ENCODE measurements at regions not wholly inside any gene's neighbourhood (a gene's known extent, or its start where the extent isn't known, plus 50 kb on each side); places are given as distances from the start of the nearest gene placed in this dataset.

DNA sequence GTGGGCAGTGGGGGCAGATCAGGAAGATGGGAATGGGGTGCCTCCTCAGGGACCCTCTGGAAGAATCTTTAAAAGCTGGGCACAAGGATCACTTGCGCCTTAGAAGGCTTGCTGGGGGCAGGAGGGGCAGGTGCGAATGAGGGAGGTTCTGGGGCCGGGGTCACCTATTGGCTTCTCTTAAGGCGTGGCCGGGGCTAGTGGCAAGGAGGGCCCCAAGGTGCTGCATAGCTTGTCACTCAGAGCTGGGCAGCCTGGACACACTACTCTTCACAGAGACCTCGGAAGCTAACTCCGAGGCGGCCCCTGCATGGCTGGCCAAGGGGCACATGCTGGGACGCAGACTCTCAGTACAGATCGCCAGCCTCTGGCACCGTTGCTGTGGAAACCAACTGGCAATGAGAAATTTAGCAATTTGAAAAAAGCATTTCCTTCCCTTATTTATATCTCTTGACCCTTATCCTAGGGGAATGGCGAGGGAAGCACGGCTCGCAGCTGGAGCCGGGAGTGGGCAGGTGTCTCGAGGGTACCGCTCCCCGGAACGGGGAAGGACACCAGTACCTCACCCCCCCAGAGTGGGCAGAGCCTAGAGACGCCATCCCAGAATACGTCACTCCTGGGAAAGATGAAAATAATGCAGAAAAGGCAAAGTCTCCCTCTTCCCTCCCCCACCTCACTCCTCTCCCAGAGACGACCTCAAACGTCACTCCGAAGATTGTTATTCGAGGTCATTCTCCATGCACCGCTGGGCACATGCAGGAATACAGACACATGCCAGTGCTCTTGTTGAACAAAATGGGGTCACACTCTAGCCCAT is 188.1 kb downstream of the CTTN start:
- H3K9me3 ChIP-seq (ENCODE audit: control insufficient read depth in 4 of 4, low read length in 3 of 4): no peaks in the 10 kb centered on the region
- H3K27ac ChIP-seq (ENCODE audit: low read depth in 1 of 2, low read length in 2 of 2): no peak overlapping the region
- H3K27me3 ChIP-seq (ENCODE audit: control insufficient read depth in 4 of 4, insufficient read depth in 4 of 4, low read length in 3 of 4): no peaks in the 10 kb centered on the region
- TF ChIP-seq, protein P1, sequence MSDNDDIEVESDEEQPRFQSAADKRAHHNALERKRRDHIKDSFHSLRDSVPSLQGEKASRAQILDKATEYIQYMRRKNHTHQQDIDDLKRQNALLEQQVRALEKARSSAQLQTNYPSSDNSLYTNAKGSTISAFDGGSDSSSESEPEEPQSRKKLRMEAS (IDR thresholded peaks at IDR 0.05): no peak
- TF ChIP-seq, protein P2, sequence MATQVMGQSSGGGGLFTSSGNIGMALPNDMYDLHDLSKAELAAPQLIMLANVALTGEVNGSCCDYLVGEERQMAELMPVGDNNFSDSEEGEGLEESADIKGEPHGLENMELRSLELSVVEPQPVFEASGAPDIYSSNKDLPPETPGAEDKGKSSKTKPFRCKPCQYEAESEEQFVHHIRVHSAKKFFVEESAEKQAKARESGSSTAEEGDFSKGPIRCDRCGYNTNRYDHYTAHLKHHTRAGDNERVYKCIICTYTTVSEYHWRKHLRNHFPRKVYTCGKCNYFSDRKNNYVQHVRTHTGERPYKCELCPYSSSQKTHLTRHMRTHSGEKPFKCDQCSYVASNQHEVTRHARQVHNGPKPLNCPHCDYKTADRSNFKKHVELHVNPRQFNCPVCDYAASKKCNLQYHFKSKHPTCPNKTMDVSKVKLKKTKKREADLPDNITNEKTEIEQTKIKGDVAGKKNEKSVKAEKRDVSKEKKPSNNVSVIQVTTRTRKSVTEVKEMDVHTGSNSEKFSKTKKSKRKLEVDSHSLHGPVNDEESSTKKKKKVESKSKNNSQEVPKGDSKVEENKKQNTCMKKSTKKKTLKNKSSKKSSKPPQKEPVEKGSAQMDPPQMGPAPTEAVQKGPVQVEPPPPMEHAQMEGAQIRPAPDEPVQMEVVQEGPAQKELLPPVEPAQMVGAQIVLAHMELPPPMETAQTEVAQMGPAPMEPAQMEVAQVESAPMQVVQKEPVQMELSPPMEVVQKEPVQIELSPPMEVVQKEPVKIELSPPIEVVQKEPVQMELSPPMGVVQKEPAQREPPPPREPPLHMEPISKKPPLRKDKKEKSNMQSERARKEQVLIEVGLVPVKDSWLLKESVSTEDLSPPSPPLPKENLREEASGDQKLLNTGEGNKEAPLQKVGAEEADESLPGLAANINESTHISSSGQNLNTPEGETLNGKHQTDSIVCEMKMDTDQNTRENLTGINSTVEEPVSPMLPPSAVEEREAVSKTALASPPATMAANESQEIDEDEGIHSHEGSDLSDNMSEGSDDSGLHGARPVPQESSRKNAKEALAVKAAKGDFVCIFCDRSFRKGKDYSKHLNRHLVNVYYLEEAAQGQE (IDR thresholded peaks at IDR 0.05): no peak
- TF ChIP-seq RAD21 (IDR thresholded peaks at IDR 0.05) (no peak), FOXA2 (IDR thresholded peaks at IDR 0.05) (no peak), EGR1 (IDR thresholded peaks at IDR 0.05; ENCODE audit: low read depth in 2 of 2) (no peak), RXRA (IDR thresholded peaks at IDR 0.05) (no peak)
- TF ChIP-seq, protein P3, sequence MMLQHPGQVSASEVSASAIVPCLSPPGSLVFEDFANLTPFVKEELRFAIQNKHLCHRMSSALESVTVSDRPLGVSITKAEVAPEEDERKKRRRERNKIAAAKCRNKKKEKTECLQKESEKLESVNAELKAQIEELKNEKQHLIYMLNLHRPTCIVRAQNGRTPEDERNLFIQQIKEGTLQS (IDR thresholded peaks at IDR 0.05): no peak
- DNase-seq (ENCODE audit: low spot score): no peak
- H3K4me3 ChIP-seq (ENCODE audit: low read depth in 1 of 3, low read length in 3 of 3): no peak overlapping the region
- H3K9ac ChIP-seq (ENCODE audit: low read depth in 1 of 2, low read length in 2 of 2): no peak overlapping the region
- H3K4me1 ChIP-seq (ENCODE audit: control insufficient read depth in 4 of 4, insufficient read depth in 4 of 4, low read length in 3 of 4): peaks cover 0 to 3% (median 0%) of the 10 kb centered on the region in 4 donors
- no peaks in the 10 kb centered on the region for H3K36me3 ChIP-seq (ENCODE audit: control insufficient read depth in 4 of 4, insufficient read depth in 3 of 4, low read depth in 1 of 4, low read length in 3 of 4)
- WGBS: 94% methylated on average over 26 of the region's 26 CpGs

DNA sequence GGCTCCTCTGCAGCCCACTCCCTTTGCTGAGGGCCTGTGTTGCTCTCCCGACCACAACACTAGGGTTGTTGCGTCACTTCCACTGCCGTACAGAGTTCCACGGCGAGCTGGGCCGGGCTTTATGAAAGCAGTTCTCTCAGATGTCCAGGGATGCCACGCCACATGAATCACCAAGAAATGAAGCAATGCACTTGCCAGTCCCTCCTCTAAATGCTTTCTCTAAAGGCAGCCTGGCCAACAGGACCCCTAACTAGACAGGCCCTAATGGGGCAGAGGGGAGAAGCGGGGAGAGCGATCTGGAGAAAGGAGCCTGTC is 188.7 kb downstream of the CTTN start:
- Histone ChIP-seq H3K9ac (ENCODE audit: low read depth in 1 of 2, low read length in 2 of 2) (no peak overlapping the region), H3K4me3 (ENCODE audit: low read depth in 1 of 3, low read length in 3 of 3) (no peak overlapping the region), H3K4me1 (ENCODE audit: control insufficient read depth in 4 of 4, insufficient read depth in 4 of 4, low read length in 3 of 4) (peaks cover 0 to 3% (median 0%) of the 10 kb centered on the region in 4 donors), H3K36me3 (ENCODE audit: control insufficient read depth in 4 of 4, insufficient read depth in 3 of 4, low read depth in 1 of 4, low read length in 3 of 4) (no peaks in the 10 kb centered on the region), H3K27me3 (ENCODE audit: control insufficient read depth in 4 of 4, insufficient read depth in 4 of 4, low read length in 3 of 4) (no peaks in the 10 kb centered on the region), H3K27ac (ENCODE audit: low read depth in 1 of 2, low read length in 2 of 2) (no peak overlapping the region), H3K9me3 (ENCODE audit: control insufficient read depth in 4 of 4, low read length in 3 of 4) (no peaks in the 10 kb centered on the region)
- no peak for DNase-seq (ENCODE audit: low spot score)
- TF ChIP-seq GABPA (IDR thresholded peaks at IDR 0.05 in 1 of 2, conservative IDR thresholded peaks at IDR 0.05 in 1 of 2): no peak
- TF ChIP-seq SP1 (IDR thresholded peaks at IDR 0.05): no peak
- TF ChIP-seq YY1 (IDR thresholded peaks at IDR 0.05): no peak
- no peak for TF ChIP-seq HNF4G (IDR thresholded peaks at IDR 0.05)
- TF ChIP-seq, protein P4, sequence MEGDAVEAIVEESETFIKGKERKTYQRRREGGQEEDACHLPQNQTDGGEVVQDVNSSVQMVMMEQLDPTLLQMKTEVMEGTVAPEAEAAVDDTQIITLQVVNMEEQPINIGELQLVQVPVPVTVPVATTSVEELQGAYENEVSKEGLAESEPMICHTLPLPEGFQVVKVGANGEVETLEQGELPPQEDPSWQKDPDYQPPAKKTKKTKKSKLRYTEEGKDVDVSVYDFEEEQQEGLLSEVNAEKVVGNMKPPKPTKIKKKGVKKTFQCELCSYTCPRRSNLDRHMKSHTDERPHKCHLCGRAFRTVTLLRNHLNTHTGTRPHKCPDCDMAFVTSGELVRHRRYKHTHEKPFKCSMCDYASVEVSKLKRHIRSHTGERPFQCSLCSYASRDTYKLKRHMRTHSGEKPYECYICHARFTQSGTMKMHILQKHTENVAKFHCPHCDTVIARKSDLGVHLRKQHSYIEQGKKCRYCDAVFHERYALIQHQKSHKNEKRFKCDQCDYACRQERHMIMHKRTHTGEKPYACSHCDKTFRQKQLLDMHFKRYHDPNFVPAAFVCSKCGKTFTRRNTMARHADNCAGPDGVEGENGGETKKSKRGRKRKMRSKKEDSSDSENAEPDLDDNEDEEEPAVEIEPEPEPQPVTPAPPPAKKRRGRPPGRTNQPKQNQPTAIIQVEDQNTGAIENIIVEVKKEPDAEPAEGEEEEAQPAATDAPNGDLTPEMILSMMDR (IDR thresholded peaks at IDR 0.05; ENCODE audit: low read depth, low read length, missing input control): no peak
- TF ChIP-seq JUND (IDR thresholded peaks at IDR 0.05): no peak
- TF ChIP-seq, protein P5, sequence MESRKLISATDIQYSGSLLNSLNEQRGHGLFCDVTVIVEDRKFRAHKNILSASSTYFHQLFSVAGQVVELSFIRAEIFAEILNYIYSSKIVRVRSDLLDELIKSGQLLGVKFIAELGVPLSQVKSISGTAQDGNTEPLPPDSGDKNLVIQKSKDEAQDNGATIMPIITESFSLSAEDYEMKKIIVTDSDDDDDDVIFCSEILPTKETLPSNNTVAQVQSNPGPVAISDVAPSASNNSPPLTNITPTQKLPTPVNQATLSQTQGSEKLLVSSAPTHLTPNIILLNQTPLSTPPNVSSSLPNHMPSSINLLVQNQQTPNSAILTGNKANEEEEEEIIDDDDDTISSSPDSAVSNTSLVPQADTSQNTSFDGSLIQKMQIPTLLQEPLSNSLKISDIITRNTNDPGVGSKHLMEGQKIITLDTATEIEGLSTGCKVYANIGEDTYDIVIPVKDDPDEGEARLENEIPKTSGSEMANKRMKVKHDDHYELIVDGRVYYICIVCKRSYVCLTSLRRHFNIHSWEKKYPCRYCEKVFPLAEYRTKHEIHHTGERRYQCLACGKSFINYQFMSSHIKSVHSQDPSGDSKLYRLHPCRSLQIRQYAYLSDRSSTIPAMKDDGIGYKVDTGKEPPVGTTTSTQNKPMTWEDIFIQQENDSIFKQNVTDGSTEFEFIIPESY (IDR thresholded peaks at IDR 0.05): no peak
- 91% methylated on average over 9 of the region's 9 CpGs for WGBS

All from liver (tissue), 8 donors.